PC-9 (cell line): ENCODE measurements at regions not wholly inside any gene's neighbourhood (a gene's known extent, or its start where the extent isn't known, plus 50 kb on each side); places are given as distances from the start of the nearest gene placed in this dataset.

Source experiments
- BruUV-seq: library from RNA; stranded (reverse); fragments of 400-500 nt; replicated peaks from 2 replicates; lab custom pipeline; 2021; lab: Mats Ljungman, UMichigan
- CTCF ChIA-PET: fragments of 300-600 bp; sonication (Branson Sonifier 250); formaldehyde crosslinking; loops from one replicate; lab custom pipeline; 2022; ENCODE audit warnings: antibody characterized with exemption; lab: Charles Lee
- POLR2A ChIA-PET: fragments of 300-600 bp; sonication (Branson Sonifier 250); formaldehyde crosslinking; loops from one replicate; lab custom pipeline; 2022; ENCODE audit warnings: antibody characterized with exemption; ENCODE audit not compliant: unreplicated experiment; lab: Charles Lee
- DNase-seq, 2 experiments: peaks; one replicate each; pipeline versions ENCODE4 v3.0.0 to v3.0.0-alpha.2; 2015 to 2022; ENCODE audit warnings: mixed read lengths in 1 of 2
- H2AFZ ChIP-seq: fragments of 200-600 bp; sonication (generic); 2 replicates; pipeline ENCODE4 v1.8.1; 2017; ENCODE audit warnings: antibody characterized with exemption
- H3F3A ChIP-seq: fragments of 200-600 bp; sonication (generic); 2 replicates; pipeline ENCODE4 v1.8.1; 2017; ENCODE audit warnings: antibody characterized with exemption, mild to moderate bottlenecking, low read depth; ENCODE audit not compliant: insufficient read depth
- H3K27ac ChIP-seq: fragments of 200-600 bp; sonication (generic); 2 replicates; pipeline ENCODE4 v1.6.1; 2016; ENCODE audit warnings: mixed run types
- H3K27me3 ChIP-seq: fragments of 200-600 bp; sonication (generic); 2 replicates; pipeline ENCODE4 v1.6.1; 2016; ENCODE audit warnings: low read depth, mixed run types; ENCODE audit not compliant: insufficient read depth
- H3K36me3 ChIP-seq: fragments of 200-600 bp; sonication (generic); 2 replicates; pipeline ENCODE4 v1.6.1; 2016; ENCODE audit warnings: low read depth, mixed run types
- H3K4me1 ChIP-seq: fragments of 200-600 bp; sonication (generic); replicated peaks from 2 replicates; pipeline ENCODE4 v1.6.1; 2016; ENCODE audit warnings: mixed run types; ENCODE audit not compliant: insufficient read depth
- H3K4me2 ChIP-seq: fragments of 200-600 bp; sonication (generic); 2 replicates; pipeline ENCODE4 v1.6.1; 2017; ENCODE audit warnings: mixed run types
- H3K4me3 ChIP-seq: fragments of 200-600 bp; sonication (generic); 2 replicates; pipeline ENCODE4 v1.6.1; 2016; ENCODE audit warnings: mixed run types
- H3K79me2 ChIP-seq: fragments of 200-600 bp; sonication (generic); 2 replicates; pipeline ENCODE4 v1.6.1; 2017; ENCODE audit warnings: low read depth, mixed run types
- H3K9me2 ChIP-seq: fragments of 200-600 bp; sonication (generic); 2 replicates; pipeline ENCODE4 v1.8.1; 2017; ENCODE audit warnings: mild to moderate bottlenecking; ENCODE audit not compliant: insufficient read depth
- H3K9me3 ChIP-seq: fragments of 200-600 bp; sonication (generic); 2 replicates; pipeline ENCODE4 v1.8.1; 2016; ENCODE audit warnings: low read depth; ENCODE audit not compliant: insufficient read depth
- H4K20me1 ChIP-seq: fragments of 200-600 bp; sonication (generic); 2 replicates; pipeline ENCODE4 v1.8.1; 2017; ENCODE audit not compliant: insufficient read depth
- CTCF ChIP-seq: fragments of 200-600 bp; sonication (generic); conservative IDR thresholded peaks from 2 replicates; pipeline ENCODE4 v1.6.1; 2017; ENCODE audit warnings: mixed run types, antibody characterized with exemption, mild to moderate bottlenecking, moderate library complexity
- EZH2 ChIP-seq: fragments of 200-600 bp; sonication (generic); IDR thresholded peaks from 2 replicates; pipeline ENCODE4 v1.8.0; 2017; ENCODE audit warnings: antibody characterized with exemption, low read depth
- intact Hi-C: fragments of 100-400 bp; cut with micrococcal nuclease; formaldehyde crosslinking; loops from one replicate; pipeline ENCODE4 v1.10.0; 2022; ENCODE audit not compliant: unreplicated experiment

DNA sequence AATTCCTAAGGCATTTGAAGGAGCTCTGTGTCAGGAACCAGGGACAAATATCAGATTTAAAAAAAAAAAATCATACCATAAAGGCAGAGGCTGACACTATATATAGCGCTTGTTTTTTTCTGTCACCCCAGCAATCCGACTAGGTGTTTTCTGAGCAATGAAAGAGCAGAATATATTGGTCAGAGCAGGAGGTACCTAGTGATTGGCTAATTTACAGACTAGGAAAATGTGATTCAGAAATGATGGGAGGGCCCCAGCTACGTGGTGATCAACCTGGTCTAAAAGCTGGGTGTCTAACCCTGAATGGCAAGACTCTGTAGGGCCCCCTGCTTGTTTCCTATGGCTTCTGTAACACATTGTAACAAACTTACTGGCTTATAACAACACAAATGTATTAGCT lies 195.5 kb upstream of the XYLT1 start:
- BruUV-seq: no TSS peak

DNA sequence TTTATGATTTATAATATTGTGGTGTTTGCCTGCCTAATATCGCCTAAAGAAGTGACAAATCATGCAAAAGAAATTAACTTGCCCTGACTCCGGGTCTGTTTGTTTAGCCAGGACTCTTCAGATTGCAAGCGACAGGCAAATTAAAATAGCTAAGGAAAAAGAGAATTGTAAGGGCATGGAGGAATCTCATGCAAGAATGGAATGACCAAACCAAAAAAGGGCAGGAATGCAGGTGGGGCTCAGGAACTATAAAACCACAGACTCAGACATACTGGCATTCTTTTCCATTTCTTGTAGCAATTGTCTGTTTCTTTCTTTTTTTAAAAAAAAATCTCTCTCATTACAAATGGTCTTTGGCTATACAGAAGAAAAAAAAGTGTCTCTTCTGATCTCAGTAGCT lies 188.1 kb upstream of the XYLT1 start:
- Histone ChIP-seq H3K9me3 (no peaks in the 10 kb centered on the region), H3K36me3 (no peaks in the 10 kb centered on the region), H4K20me1 (no peaks in the 10 kb centered on the region), H3K4me2 (no peak overlapping the region), H3K79me2 (no peaks in the 10 kb centered on the region), H3K27ac (no peak overlapping the region), H2AFZ (no peak overlapping the region), H3F3A (no peaks in the 10 kb centered on the region), H3K4me3 (no peak overlapping the region), H3K4me1 (no peaks in the 10 kb centered on the region), H3K9me2 (no peaks in the 10 kb centered on the region), H3K27me3 (peaks cover 35% of the 10 kb centered on the region)
- intact Hi-C loops: no loop called here
- no peak for DNase-seq
- ChIA-PET CTCF (no interaction called here), POLR2A (no interaction called here)
- TF ChIP-seq CTCF (no peak), EZH2 (no peak)
- BruUV-seq: no TSS peak

More for the DNA sequence above, 195.5 kb upstream of the XYLT1 start:
- CTCF ChIA-PET: no interaction called here
- Histone ChIP-seq H4K20me1 (no peaks in the 10 kb centered on the region), H3K4me1 (no peaks in the 10 kb centered on the region), H3K4me3 (no peak overlapping the region), H3K27ac (no peak overlapping the region), H3K4me2 (no peak overlapping the region), H3F3A (no peaks in the 10 kb centered on the region), H3K36me3 (no peaks in the 10 kb centered on the region), H3K9me2 (no peaks in the 10 kb centered on the region), H3K27me3 (peaks cover 33% of the 10 kb centered on the region), H3K79me2 (no peaks in the 10 kb centered on the region), H2AFZ (no peak overlapping the region), H3K9me3 (no peaks in the 10 kb centered on the region)
- no peak for TF ChIP-seq CTCF
- no peak for TF ChIP-seq EZH2
- POLR2A ChIA-PET: no interaction called here
- no peak for DNase-seq
- intact Hi-C loops: no loop called here

DNA sequence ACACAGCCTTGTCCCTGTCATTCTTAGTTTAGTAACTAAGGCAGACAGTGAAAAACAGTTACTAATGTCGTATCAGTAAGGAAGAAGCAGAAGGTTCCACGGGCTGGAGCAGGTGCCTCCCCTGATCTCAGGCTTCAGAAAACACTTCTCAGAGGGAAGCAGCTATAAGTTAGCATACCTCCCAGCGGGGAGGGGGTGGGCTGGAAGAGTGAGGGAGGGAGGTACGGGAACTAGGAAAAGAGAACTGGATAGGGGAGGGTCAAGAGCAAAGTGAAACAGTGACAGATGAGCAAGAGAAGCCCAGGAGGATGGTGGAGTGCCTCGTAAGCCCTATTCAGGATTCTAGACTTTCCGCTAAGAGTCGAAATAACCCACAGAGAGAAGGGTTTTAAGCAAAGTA lies 186.3 kb upstream of the XYLT1 start:
- Histone ChIP-seq H2AFZ (no peak overlapping the region), H3K4me1 (no peaks in the 10 kb centered on the region), H3F3A (no peaks in the 10 kb centered on the region), H3K27me3 (peaks cover 38% of the 10 kb centered on the region), H3K27ac (no peak overlapping the region), H3K79me2 (no peaks in the 10 kb centered on the region), H3K9me2 (no peaks in the 10 kb centered on the region), H3K36me3 (no peaks in the 10 kb centered on the region), H4K20me1 (no peaks in the 10 kb centered on the region), H3K9me3 (no peaks in the 10 kb centered on the region), H3K4me2 (no peak overlapping the region), H3K4me3 (no peak overlapping the region)
- POLR2A ChIA-PET: no interaction called here
- BruUV-seq: no TSS peak
- intact Hi-C loops: no loop called here
- no peak for TF ChIP-seq EZH2
- no peak for TF ChIP-seq CTCF
- no peak for DNase-seq
- CTCF ChIA-PET: no interaction called here
